H9 (cell line): ENCODE measurements at regions not wholly inside any gene's neighbourhood (a gene's known extent, or its start where the extent isn't known, plus 50 kb on each side); places are given as distances from the start of the nearest gene placed in this dataset.

Experiments used
- DNase-seq: peaks from one replicate; pipeline ENCODE4 v3.0.0-alpha.2; 2017
- H2AFZ ChIP-seq: one replicate; pipeline ENCODE4 v1.6.1; 2013; ENCODE audit warnings: mild to moderate bottlenecking, low read length, control low read depth, moderate library complexity
- H2AK5ac ChIP-seq: 2 replicates; pipeline ENCODE4 v1.6.1; 2013; ENCODE audit warnings: low read length, control low read depth, mixed read lengths; ENCODE audit not compliant: insufficient read length
- H2BK120ac ChIP-seq: one replicate; pipeline ENCODE4 v1.6.1; 2013; ENCODE audit warnings: low read depth, mild to moderate bottlenecking, low read length, control low read depth, inconsistent platforms; ENCODE audit not compliant: poor library complexity, severe bottlenecking
- H2BK12ac ChIP-seq: 2 replicates; pipeline ENCODE4 v1.6.1; 2013; ENCODE audit warnings: low read length, control low read depth, mixed read lengths, low read depth; ENCODE audit not compliant: insufficient read length
- H2BK15ac ChIP-seq: 2 replicates; pipeline ENCODE4 v1.6.1; 2013; ENCODE audit warnings: low read depth, low read length, control low read depth
- H2BK20ac ChIP-seq: one replicate; pipeline ENCODE4 v1.6.1; 2013; ENCODE audit warnings: low read depth, mild to moderate bottlenecking, low read length, control low read depth, inconsistent platforms; ENCODE audit not compliant: poor library complexity, severe bottlenecking
- H2BK5ac ChIP-seq: 2 replicates; pipeline ENCODE4 v1.6.1; 2013; ENCODE audit warnings: low read length, control low read depth, mixed read lengths; ENCODE audit not compliant: insufficient read length
- H3K14ac ChIP-seq: 2 replicates; pipeline ENCODE4 v1.6.1; 2013; ENCODE audit warnings: low read length, control low read depth; ENCODE audit not compliant: insufficient read depth
- H3K18ac ChIP-seq: 2 replicates; pipeline ENCODE4 v1.6.1; 2013; ENCODE audit warnings: low read depth, mild to moderate bottlenecking, mixed read lengths, low read length, control low read depth; ENCODE audit not compliant: insufficient read length
- H3K23ac ChIP-seq: 2 replicates; pipeline ENCODE4 v1.6.1; 2013; ENCODE audit warnings: low read length, control low read depth, mixed read lengths, low read depth; ENCODE audit not compliant: insufficient read length
- H3K23me2 ChIP-seq: 2 replicates; pipeline ENCODE4 v1.6.1; 2013; ENCODE audit warnings: low read depth, mild to moderate bottlenecking, mixed read lengths, low read length, control low read depth; ENCODE audit not compliant: insufficient read length, poor library complexity, severe bottlenecking
- H3K27ac ChIP-seq: 2 replicates; pipeline ENCODE4 v1.5.1; 2013; ENCODE audit warnings: low read length, control low read depth, mixed read lengths, low read depth; ENCODE audit not compliant: insufficient read length
- H3K27me3 ChIP-seq: 2 replicates; pipeline ENCODE4 v1.6.1; 2013; ENCODE audit warnings: low read length, control low read depth, inconsistent platforms; ENCODE audit not compliant: insufficient read depth
- H3K4ac ChIP-seq: 2 replicates; pipeline ENCODE4 v1.6.1; 2013; ENCODE audit warnings: low read depth, mild to moderate bottlenecking, control low read depth, inconsistent platforms, low read length, moderate library complexity
- H3K4me1 ChIP-seq: 2 replicates; pipeline ENCODE4 v1.6.1; 2013; ENCODE audit warnings: low read length, control low read depth, inconsistent platforms; ENCODE audit not compliant: insufficient read depth
- H3K4me2 ChIP-seq: 2 replicates; pipeline ENCODE4 v1.6.1; 2013; ENCODE audit warnings: low read length, control low read depth, mixed read lengths; ENCODE audit not compliant: insufficient read length, insufficient read depth
- H3K56ac ChIP-seq: 2 replicates; pipeline ENCODE4 v1.6.1; 2013; ENCODE audit warnings: low read depth, mild to moderate bottlenecking, mixed read lengths, low read length, control low read depth; ENCODE audit not compliant: insufficient read length
- H3K79me1 ChIP-seq: 2 replicates; pipeline ENCODE4 v1.6.1; 2013; ENCODE audit warnings: low read depth, mild to moderate bottlenecking, moderate library complexity, low read length, control low read depth, inconsistent platforms; ENCODE audit not compliant: insufficient read depth, poor library complexity, severe bottlenecking
- H3K79me2 ChIP-seq: 2 replicates; pipeline ENCODE4 v1.6.1; 2013; ENCODE audit warnings: low read length, control low read depth, inconsistent platforms; ENCODE audit not compliant: insufficient read depth
- H3K9ac ChIP-seq: 2 replicates; pipeline ENCODE4 v1.6.1; 2013; ENCODE audit warnings: low read length, control low read depth, mixed read lengths; ENCODE audit not compliant: insufficient read length; ENCODE audit errors: extremely low read depth
- H3K9me3 ChIP-seq: one replicate; pipeline ENCODE4 v1.6.1; 2013; ENCODE audit warnings: low read depth, low read length, inconsistent platforms; ENCODE audit not compliant: control insufficient read depth
- H3T11ph ChIP-seq: one replicate; pipeline ENCODE4 v1.6.1; 2013; ENCODE audit warnings: mild to moderate bottlenecking, low read length, control low read depth, inconsistent platforms
- H4K20me1 ChIP-seq: one replicate; pipeline ENCODE4 v1.6.1; 2013; ENCODE audit not compliant: control insufficient read depth, insufficient read length, insufficient read depth
- H4K5ac ChIP-seq: 2 replicates; pipeline ENCODE4 v1.6.1; 2013; ENCODE audit warnings: low read depth, mild to moderate bottlenecking, mixed read lengths, low read length, control low read depth; ENCODE audit not compliant: insufficient read length
- H4K8ac ChIP-seq: replicated peaks from 2 replicates; pipeline ENCODE4 v1.6.1; 2013; ENCODE audit warnings: low read length, control low read depth, mixed read lengths, low read depth; ENCODE audit not compliant: insufficient read length
- H4K91ac ChIP-seq: 2 replicates; pipeline ENCODE4 v1.6.1; 2013; ENCODE audit warnings: low read depth, mild to moderate bottlenecking, moderate library complexity, mixed read lengths, low read length, control low read depth; ENCODE audit not compliant: insufficient read length
- H3K27ac Mint-ChIP-seq, 3 experiments: 2 replicates in 2 of 3; 3 replicates in 1 of 3; pipeline ENCODE4 v1.8.0; 2020 to 2021; ENCODE audit warnings: mixed read lengths in 3 of 3, mild to moderate bottlenecking in 1 of 3, moderate library complexity in 1 of 3
- H3K27me3 Mint-ChIP-seq: 2 replicates; pipeline ENCODE4 v1.8.0; 2021; ENCODE audit warnings: low read depth, mild to moderate bottlenecking, moderate library complexity, mixed read lengths
- H3K36me3 Mint-ChIP-seq, 3 experiments: 2 replicates in 2 of 3; 3 replicates in 1 of 3; pipeline ENCODE4 v1.8.0; 2020 to 2021; ENCODE audit warnings: low read depth in 3 of 3, mixed read lengths in 3 of 3; ENCODE audit not compliant: insufficient read depth in 1 of 3
- H3K4me1 Mint-ChIP-seq, 2 experiments: 2 replicates each; pipeline ENCODE4 v1.8.0; 2020; ENCODE audit warnings: mixed read lengths in 2 of 2
- H3K4me3 Mint-ChIP-seq, 2 experiments: 2 replicates in 1 of 2; 3 replicates in 1 of 2; pipeline ENCODE4 v1.8.0; 2020 to 2021; ENCODE audit warnings: mild to moderate bottlenecking in 2 of 2, mixed read lengths in 2 of 2, moderate library complexity in 1 of 2
- H3K9me3 Mint-ChIP-seq, 2 experiments: 2 replicates in 1 of 2; 3 replicates in 1 of 2; pipeline ENCODE4 v1.8.0; 2020; ENCODE audit warnings: mild to moderate bottlenecking in 2 of 2, mixed read lengths in 2 of 2, moderate library complexity in 1 of 2
- WGBS: extraction: QIAGEN DNeasy Blood & Tissue Kit; methylation state at CpG from one replicate; pipeline ENCODE4 v1.1.7; 2013; ENCODE audit warnings: missing lambda C conversion rate, low lambda C conversion rate, mixed read lengths; ENCODE audit not compliant: insufficient read length; ENCODE audit errors: extremely low coverage; 5-methylcytosine and 5-hydroxymethylcytosine counted together
- TF ChIP-seq, protein P1 (sequence below): fragments of 200-600 bp; sonication (generic); conservative IDR thresholded peaks from 3 replicates; pipeline ENCODE4 v1.8.0; 2021; ENCODE audit warnings: antibody characterized with exemption, mild to moderate bottlenecking

DNA sequence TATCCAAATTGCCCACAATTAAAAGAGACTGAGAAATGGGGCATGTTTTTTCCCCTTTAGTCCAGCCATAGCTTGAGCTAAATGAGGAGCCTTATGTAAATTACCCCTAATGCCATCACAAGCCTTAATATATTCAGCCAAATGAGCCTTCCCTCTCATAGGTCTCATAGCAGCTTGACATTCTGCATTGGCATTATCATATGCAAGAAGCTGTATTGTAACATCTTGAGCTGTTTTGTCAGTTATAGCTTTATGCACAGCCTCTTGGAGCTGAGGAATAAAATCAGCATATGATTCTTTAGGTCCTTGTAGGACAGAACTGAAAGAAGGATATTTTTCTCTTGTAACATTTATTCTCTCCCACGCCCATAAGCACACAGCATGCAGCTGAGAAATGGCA is 153.2 kb downstream of the ZNF486 start:
- no peak for DNase-seq
- no peak overlapping the region for H4K91ac ChIP-seq
- Mint-ChIP-seq H3K4me1 (peaks cover 5 to 10% of the 10 kb centered on the region in 2 experiments; a peak in 3 of 4 replicates), H3K4me3 (no peak overlapping the region), H3K27me3 (no peaks in the 10 kb centered on the region), H3K9me3 (peaks cover 0 to 9% of the 10 kb centered on the region in 2 experiments; a peak in 3 of 5 replicates), H3K27ac (no peak overlapping the region), H3K36me3 (no peaks in the 10 kb centered on the region; a peak in 2 of 7 replicates)
- H3K56ac ChIP-seq: no peak overlapping the region
- H4K20me1 ChIP-seq: no peaks in the 10 kb centered on the region
- H2BK120ac ChIP-seq: no peak overlapping the region
- no peak overlapping the region for H3K4me2 ChIP-seq
- H3K27ac ChIP-seq: no peak overlapping the region
- TF ChIP-seq, protein P1, sequence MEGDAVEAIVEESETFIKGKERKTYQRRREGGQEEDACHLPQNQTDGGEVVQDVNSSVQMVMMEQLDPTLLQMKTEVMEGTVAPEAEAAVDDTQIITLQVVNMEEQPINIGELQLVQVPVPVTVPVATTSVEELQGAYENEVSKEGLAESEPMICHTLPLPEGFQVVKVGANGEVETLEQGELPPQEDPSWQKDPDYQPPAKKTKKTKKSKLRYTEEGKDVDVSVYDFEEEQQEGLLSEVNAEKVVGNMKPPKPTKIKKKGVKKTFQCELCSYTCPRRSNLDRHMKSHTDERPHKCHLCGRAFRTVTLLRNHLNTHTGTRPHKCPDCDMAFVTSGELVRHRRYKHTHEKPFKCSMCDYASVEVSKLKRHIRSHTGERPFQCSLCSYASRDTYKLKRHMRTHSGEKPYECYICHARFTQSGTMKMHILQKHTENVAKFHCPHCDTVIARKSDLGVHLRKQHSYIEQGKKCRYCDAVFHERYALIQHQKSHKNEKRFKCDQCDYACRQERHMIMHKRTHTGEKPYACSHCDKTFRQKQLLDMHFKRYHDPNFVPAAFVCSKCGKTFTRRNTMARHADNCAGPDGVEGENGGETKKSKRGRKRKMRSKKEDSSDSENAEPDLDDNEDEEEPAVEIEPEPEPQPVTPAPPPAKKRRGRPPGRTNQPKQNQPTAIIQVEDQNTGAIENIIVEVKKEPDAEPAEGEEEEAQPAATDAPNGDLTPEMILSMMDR: no peak
- H3K23me2 ChIP-seq: no peaks in the 10 kb centered on the region
- no peak overlapping the region for H4K5ac ChIP-seq
- H3K4ac ChIP-seq: no peak overlapping the region
- H2BK5ac ChIP-seq: no peak overlapping the region
- H3K14ac ChIP-seq: no peak overlapping the region
- H3K79me1 ChIP-seq: no peaks in the 10 kb centered on the region
- no peak overlapping the region for H3K18ac ChIP-seq
- H3T11ph ChIP-seq: no peak overlapping the region
- H4K8ac ChIP-seq: no peak overlapping the region
- no CpG with 5 or more reads among the region's 1 CpG for WGBS
- no peaks in the 10 kb centered on the region for H3K79me2 ChIP-seq
- no peak overlapping the region for H2BK12ac ChIP-seq
- no peak overlapping the region for H2AK5ac ChIP-seq
- no peak overlapping the region for H2AFZ ChIP-seq
- H3K4me1 ChIP-seq: no peaks in the 10 kb centered on the region
- no peaks in the 10 kb centered on the region for H3K9me3 ChIP-seq
- no peak overlapping the region for H3K23ac ChIP-seq
- H2BK20ac ChIP-seq: no peak overlapping the region
- H2BK15ac ChIP-seq: no peak overlapping the region
- H3K9ac ChIP-seq: no peak overlapping the region
- no peaks in the 10 kb centered on the region for H3K27me3 ChIP-seq
